Liver (tissue), 3 donors: ENCODE measurements at regions not wholly inside any gene's neighbourhood (a gene's known extent, or its start where the extent isn't known, plus 50 kb on each side); places are given as distances from the start of the nearest gene placed in this dataset.

Experiments
- EGR1 ChIP-seq, 2 donors: IDR thresholded peaks; 2 replicates each; pipeline ENCODE4 v1.6.1; 2016 to 2018; ENCODE audit warnings: antibody characterized with exemption in 2 of 2, low read depth in 2 of 2
- FOXA1 ChIP-seq: IDR thresholded peaks from 2 replicates; pipeline ENCODE4 v1.6.1; 2016; ENCODE audit warnings: antibody characterized with exemption
- FOXA2 ChIP-seq: IDR thresholded peaks from 2 replicates; pipeline ENCODE4 v1.6.1; 2016; ENCODE audit warnings: antibody characterized with exemption
- GABPA ChIP-seq, 2 donors: IDR thresholded peaks in 1 of 2; conservative IDR thresholded peaks in 1 of 2; 2 replicates each; pipeline ENCODE4 v1.6.1; 2016; ENCODE audit warnings: antibody characterized with exemption in 2 of 2, mild to moderate bottlenecking in 1 of 2, moderate library complexity in 1 of 2
- JUND ChIP-seq, 2 donors: IDR thresholded peaks; 2 replicates each; pipeline ENCODE4 v1.6.1; 2016; ENCODE audit warnings: antibody characterized with exemption in 2 of 2
- NR2F2 ChIP-seq: IDR thresholded peaks from 2 replicates; pipeline ENCODE4 v1.6.1; 2016; ENCODE audit warnings: antibody characterized with exemption
- RAD21 ChIP-seq, 2 donors: IDR thresholded peaks; 2 replicates each; pipeline ENCODE4 v1.6.1; 2016; ENCODE audit warnings: antibody characterized with exemption in 2 of 2, mild to moderate bottlenecking in 2 of 2
- TAF1 ChIP-seq: conservative IDR thresholded peaks from 2 replicates; pipeline ENCODE4 v1.6.1; 2016; ENCODE audit warnings: antibody characterized with exemption, mild to moderate bottlenecking
- YY1 ChIP-seq: IDR thresholded peaks from 2 replicates; pipeline ENCODE4 v1.6.1; 2016; ENCODE audit warnings: antibody characterized with exemption, mild to moderate bottlenecking
- TF ChIP-seq, protein P1 (sequence below): fragments of 150-350 bp; IDR thresholded peaks from 2 replicates; pipeline ENCODE4 v1.5.1; 2017; ENCODE audit warnings: improper control_type of control experiment, low read depth, low read length; ENCODE audit not compliant: missing input control
- TF ChIP-seq, protein P2 (sequence below): IDR thresholded peaks from 2 replicates; pipeline ENCODE4 v1.6.1; 2016; ENCODE audit warnings: antibody characterized with exemption
- TF ChIP-seq, protein P3 (sequence below): IDR thresholded peaks from 2 replicates; pipeline ENCODE4 v1.6.1; 2016; ENCODE audit warnings: antibody characterized with exemption, mild to moderate bottlenecking
- TF ChIP-seq, protein P4 (sequence below): IDR thresholded peaks from 2 replicates; pipeline ENCODE4 v1.6.1; 2016; ENCODE audit warnings: antibody characterized with exemption
- TF ChIP-seq, protein P5 (sequence below): IDR thresholded peaks from 2 replicates; pipeline ENCODE4 v1.6.1; 2016; ENCODE audit warnings: antibody characterized with exemption
- donor health status: healthy.
- donor health status: healthy.

DNA sequence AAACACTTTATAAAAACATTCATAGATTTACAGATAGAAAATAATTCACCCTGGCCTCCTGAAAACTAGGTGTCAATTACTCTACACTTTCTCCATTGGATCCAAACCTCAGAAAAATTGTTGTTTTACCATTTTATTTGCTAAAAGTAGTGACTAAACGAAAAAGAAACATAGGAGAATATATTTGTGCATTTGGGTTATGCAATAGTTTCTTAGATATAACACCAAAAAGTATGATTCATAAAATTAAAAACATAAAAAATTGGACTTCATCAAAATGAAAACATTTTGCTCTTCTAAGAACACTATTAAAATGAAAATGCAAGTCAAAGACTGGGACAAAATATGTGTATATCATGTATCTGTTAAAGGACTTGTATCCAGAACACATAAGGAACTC is 671.3 kb downstream of the MAFB start:
- TF ChIP-seq, protein P1, sequence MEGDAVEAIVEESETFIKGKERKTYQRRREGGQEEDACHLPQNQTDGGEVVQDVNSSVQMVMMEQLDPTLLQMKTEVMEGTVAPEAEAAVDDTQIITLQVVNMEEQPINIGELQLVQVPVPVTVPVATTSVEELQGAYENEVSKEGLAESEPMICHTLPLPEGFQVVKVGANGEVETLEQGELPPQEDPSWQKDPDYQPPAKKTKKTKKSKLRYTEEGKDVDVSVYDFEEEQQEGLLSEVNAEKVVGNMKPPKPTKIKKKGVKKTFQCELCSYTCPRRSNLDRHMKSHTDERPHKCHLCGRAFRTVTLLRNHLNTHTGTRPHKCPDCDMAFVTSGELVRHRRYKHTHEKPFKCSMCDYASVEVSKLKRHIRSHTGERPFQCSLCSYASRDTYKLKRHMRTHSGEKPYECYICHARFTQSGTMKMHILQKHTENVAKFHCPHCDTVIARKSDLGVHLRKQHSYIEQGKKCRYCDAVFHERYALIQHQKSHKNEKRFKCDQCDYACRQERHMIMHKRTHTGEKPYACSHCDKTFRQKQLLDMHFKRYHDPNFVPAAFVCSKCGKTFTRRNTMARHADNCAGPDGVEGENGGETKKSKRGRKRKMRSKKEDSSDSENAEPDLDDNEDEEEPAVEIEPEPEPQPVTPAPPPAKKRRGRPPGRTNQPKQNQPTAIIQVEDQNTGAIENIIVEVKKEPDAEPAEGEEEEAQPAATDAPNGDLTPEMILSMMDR: no peak
- TF ChIP-seq RAD21 (IDR thresholded peaks at IDR 0.05): no peak
- no peak for TF ChIP-seq EGR1 (IDR thresholded peaks at IDR 0.05; ENCODE audit: low read depth in 2 of 2)
- TF ChIP-seq, protein P2, sequence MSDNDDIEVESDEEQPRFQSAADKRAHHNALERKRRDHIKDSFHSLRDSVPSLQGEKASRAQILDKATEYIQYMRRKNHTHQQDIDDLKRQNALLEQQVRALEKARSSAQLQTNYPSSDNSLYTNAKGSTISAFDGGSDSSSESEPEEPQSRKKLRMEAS: no peak
- TF ChIP-seq FOXA2: no peak
- TF ChIP-seq, protein P3, sequence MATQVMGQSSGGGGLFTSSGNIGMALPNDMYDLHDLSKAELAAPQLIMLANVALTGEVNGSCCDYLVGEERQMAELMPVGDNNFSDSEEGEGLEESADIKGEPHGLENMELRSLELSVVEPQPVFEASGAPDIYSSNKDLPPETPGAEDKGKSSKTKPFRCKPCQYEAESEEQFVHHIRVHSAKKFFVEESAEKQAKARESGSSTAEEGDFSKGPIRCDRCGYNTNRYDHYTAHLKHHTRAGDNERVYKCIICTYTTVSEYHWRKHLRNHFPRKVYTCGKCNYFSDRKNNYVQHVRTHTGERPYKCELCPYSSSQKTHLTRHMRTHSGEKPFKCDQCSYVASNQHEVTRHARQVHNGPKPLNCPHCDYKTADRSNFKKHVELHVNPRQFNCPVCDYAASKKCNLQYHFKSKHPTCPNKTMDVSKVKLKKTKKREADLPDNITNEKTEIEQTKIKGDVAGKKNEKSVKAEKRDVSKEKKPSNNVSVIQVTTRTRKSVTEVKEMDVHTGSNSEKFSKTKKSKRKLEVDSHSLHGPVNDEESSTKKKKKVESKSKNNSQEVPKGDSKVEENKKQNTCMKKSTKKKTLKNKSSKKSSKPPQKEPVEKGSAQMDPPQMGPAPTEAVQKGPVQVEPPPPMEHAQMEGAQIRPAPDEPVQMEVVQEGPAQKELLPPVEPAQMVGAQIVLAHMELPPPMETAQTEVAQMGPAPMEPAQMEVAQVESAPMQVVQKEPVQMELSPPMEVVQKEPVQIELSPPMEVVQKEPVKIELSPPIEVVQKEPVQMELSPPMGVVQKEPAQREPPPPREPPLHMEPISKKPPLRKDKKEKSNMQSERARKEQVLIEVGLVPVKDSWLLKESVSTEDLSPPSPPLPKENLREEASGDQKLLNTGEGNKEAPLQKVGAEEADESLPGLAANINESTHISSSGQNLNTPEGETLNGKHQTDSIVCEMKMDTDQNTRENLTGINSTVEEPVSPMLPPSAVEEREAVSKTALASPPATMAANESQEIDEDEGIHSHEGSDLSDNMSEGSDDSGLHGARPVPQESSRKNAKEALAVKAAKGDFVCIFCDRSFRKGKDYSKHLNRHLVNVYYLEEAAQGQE: no peak
- no peak for TF ChIP-seq YY1
- TF ChIP-seq, protein P4, sequence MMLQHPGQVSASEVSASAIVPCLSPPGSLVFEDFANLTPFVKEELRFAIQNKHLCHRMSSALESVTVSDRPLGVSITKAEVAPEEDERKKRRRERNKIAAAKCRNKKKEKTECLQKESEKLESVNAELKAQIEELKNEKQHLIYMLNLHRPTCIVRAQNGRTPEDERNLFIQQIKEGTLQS: no peak
- no peak for TF ChIP-seq FOXA1
- no peak for TF ChIP-seq TAF1
- TF ChIP-seq NR2F2: no peak
- no peak for TF ChIP-seq GABPA (IDR thresholded peaks at IDR 0.05 in 1 of 2, conservative IDR thresholded peaks at IDR 0.05 in 1 of 2)
- no peak for TF ChIP-seq JUND (IDR thresholded peaks at IDR 0.05)
- TF ChIP-seq, protein P5, sequence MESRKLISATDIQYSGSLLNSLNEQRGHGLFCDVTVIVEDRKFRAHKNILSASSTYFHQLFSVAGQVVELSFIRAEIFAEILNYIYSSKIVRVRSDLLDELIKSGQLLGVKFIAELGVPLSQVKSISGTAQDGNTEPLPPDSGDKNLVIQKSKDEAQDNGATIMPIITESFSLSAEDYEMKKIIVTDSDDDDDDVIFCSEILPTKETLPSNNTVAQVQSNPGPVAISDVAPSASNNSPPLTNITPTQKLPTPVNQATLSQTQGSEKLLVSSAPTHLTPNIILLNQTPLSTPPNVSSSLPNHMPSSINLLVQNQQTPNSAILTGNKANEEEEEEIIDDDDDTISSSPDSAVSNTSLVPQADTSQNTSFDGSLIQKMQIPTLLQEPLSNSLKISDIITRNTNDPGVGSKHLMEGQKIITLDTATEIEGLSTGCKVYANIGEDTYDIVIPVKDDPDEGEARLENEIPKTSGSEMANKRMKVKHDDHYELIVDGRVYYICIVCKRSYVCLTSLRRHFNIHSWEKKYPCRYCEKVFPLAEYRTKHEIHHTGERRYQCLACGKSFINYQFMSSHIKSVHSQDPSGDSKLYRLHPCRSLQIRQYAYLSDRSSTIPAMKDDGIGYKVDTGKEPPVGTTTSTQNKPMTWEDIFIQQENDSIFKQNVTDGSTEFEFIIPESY: no peak
